IMR-90 (cell line): ENCODE measurements at regions not wholly inside any gene's neighbourhood (a gene's known extent, or its start where the extent isn't known, plus 50 kb on each side); places are given as distances from the start of the nearest gene placed in this dataset.

ENCODE experiments used
- CTCF ChIP-seq: conservative IDR thresholded peaks from 2 replicates; pipeline ENCODE4 v1.5.1; 2012; ENCODE audit warnings: mild to moderate bottlenecking, low read depth, low read length, improper control_type of control experiment
- ELK1 ChIP-seq: fragments of 150-350 bp; IDR thresholded peaks from 2 replicates; pipeline ENCODE4 v1.6.1; 2016; ENCODE audit warnings: low read depth, mild to moderate bottlenecking, low read length, moderate library complexity, borderline replicate concordance
- MAFK ChIP-seq: IDR thresholded peaks from 2 replicates; pipeline ENCODE4 v1.6.1; 2012; ENCODE audit warnings: low read depth, low read length, improper control_type of control experiment
- MXI1 ChIP-seq: IDR thresholded peaks from 2 replicates; pipeline ENCODE4 v1.6.1; 2012; ENCODE audit warnings: low read depth, mild to moderate bottlenecking, low read length, moderate library complexity, borderline replicate concordance
- POLR2A ChIP-seq: IDR thresholded peaks from 2 replicates; pipeline ENCODE4 v1.6.1; 2012; ENCODE audit warnings: mild to moderate bottlenecking, low read depth, low read length
- RAD21 ChIP-seq: IDR thresholded peaks from 2 replicates; pipeline ENCODE4 v1.6.1; 2012; ENCODE audit warnings: low read length, improper control_type of control experiment
- RFX5 ChIP-seq: IDR thresholded peaks from 2 replicates; pipeline ENCODE4 v1.8.0; 2012; ENCODE audit warnings: low read depth, mild to moderate bottlenecking, low read length, moderate library complexity

GRCh38 chr6:140236732-140237131 is 862.3 kb upstream of the CITED2 start:
- no peak for TF ChIP-seq CTCF
- no peak for TF ChIP-seq POLR2A
- TF ChIP-seq ELK1, result no peak
- TF ChIP-seq MAFK, result no peak
- TF ChIP-seq MXI1, result no peak
- no peak for TF ChIP-seq RAD21
- TF ChIP-seq RFX5, result no peak
